Osteocyte (in vitro differentiated cells): ENCODE measurements at regions not wholly inside any gene's neighbourhood (a gene's known extent, or its start where the extent isn't known, plus 50 kb on each side); places are given as distances from the start of the nearest gene placed in this dataset.

Experiments used
- DNase-seq: peaks from one replicate; pipeline ENCODE4 v3.0.0; 2021; ENCODE audit warnings: mixed read lengths; ENCODE audit not compliant: unreplicated experiment; ENCODE audit errors: extremely low spot score
- H3K27ac Mint-ChIP-seq: one replicate; pipeline ENCODE4 v1.8.0; 2021; ENCODE audit warnings: mild to moderate bottlenecking, mixed read lengths; ENCODE audit not compliant: unreplicated experiment
- H3K27me3 Mint-ChIP-seq: one replicate; pipeline ENCODE4 v1.8.0; 2021; ENCODE audit warnings: mixed read lengths; ENCODE audit not compliant: unreplicated experiment
- H3K36me3 Mint-ChIP-seq: one replicate; pipeline ENCODE4 v1.8.0; 2021; ENCODE audit warnings: mixed read lengths; ENCODE audit not compliant: unreplicated experiment
- H3K4me1 Mint-ChIP-seq: one replicate; pipeline ENCODE4 v1.8.0; 2021; ENCODE audit warnings: mixed read lengths; ENCODE audit not compliant: unreplicated experiment
- H3K4me3 Mint-ChIP-seq: one replicate; pipeline ENCODE4 v1.8.0; 2021; ENCODE audit warnings: mild to moderate bottlenecking, moderate library complexity, mixed read lengths; ENCODE audit not compliant: unreplicated experiment
- H3K9me3 Mint-ChIP-seq: one replicate; pipeline ENCODE4 v1.8.0; 2021; ENCODE audit warnings: mixed read lengths; ENCODE audit not compliant: unreplicated experiment
- CTCF ChIP-seq: fragments of 200-600 bp; sonication (generic); IDR thresholded peaks from 2 replicates; pipeline ENCODE4 v1.5.0; 2021; ENCODE audit warnings: antibody characterized with exemption, mild to moderate bottlenecking, moderate library complexity

GRCh38 chr2:167675906-167676305 lies 571.5 kb downstream of the STK39 start:
- no peaks in the 10 kb centered on the region for H3K27me3 Mint-ChIP-seq
- DNase-seq: no peak
- peaks cover 8% of the 10 kb centered on the region for H3K9me3 Mint-ChIP-seq
- H3K27ac Mint-ChIP-seq: no peak overlapping the region
- H3K4me3 Mint-ChIP-seq: no peak overlapping the region
- TF ChIP-seq CTCF: no peak
- no peaks in the 10 kb centered on the region for H3K36me3 Mint-ChIP-seq
- H3K4me1 Mint-ChIP-seq: no peaks in the 10 kb centered on the region

- DNase-seq: no peak
- TF ChIP-seq CTCF: no peak
- Mint-ChIP-seq H3K9me3 (peaks cover 27% of the 10 kb centered on the region), H3K27ac (no peak overlapping the region), H3K27me3 (no peaks in the 10 kb centered on the region), H3K4me3 (no peak overlapping the region), H3K36me3 (no peaks in the 10 kb centered on the region), H3K4me1 (no peaks in the 10 kb centered on the region)
These were observed 576.8 kb downstream of the STK39 start for GRCh38 chr2:167670588-167670987.

DNA sequence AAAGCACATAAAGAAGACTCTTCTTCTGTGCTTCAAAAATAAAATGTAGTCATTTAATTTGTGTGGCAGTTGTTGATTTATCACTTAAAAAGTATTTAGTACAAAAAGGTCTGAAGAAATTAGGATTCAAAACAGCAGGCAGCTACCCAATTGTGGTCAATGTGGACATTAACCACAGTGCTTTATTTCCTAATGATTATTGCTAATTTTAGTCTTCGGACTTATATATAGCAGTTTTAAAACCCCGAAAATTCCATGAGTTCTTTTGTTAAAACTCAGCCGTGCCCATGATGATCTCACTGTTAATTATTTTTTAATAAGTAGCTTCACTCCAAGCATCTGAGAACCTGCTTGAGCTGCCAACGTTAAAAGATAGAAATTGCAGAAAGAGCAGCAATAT lies 594.3 kb downstream of the STK39 start:
- Mint-ChIP-seq H3K9me3 (no peaks in the 10 kb centered on the region), H3K27ac (no peak overlapping the region), H3K4me3 (no peak overlapping the region), H3K36me3 (no peaks in the 10 kb centered on the region), H3K4me1 (no peaks in the 10 kb centered on the region), H3K27me3 (no peaks in the 10 kb centered on the region)
- no peak for DNase-seq
- no peak for TF ChIP-seq CTCF

GRCh38 chr2:167652401-167652800 lies 595.0 kb downstream of the STK39 start:
- H3K27me3 Mint-ChIP-seq: no peaks in the 10 kb centered on the region
- no peaks in the 10 kb centered on the region for H3K4me1 Mint-ChIP-seq
- no peaks in the 10 kb centered on the region for H3K9me3 Mint-ChIP-seq
- DNase-seq: no peak
- no peak overlapping the region for H3K4me3 Mint-ChIP-seq
- no peaks in the 10 kb centered on the region for H3K36me3 Mint-ChIP-seq
- no peak overlapping the region for H3K27ac Mint-ChIP-seq
- no peak for TF ChIP-seq CTCF

GRCh38 chr2:167651406-167652151 lies 595.8 kb downstream of the STK39 start:
- H3K4me1 Mint-ChIP-seq: no peaks in the 10 kb centered on the region
- no peak overlapping the region for H3K4me3 Mint-ChIP-seq
- H3K36me3 Mint-ChIP-seq: no peaks in the 10 kb centered on the region
- H3K27ac Mint-ChIP-seq: no peak overlapping the region
- no peak for DNase-seq
- no peaks in the 10 kb centered on the region for H3K27me3 Mint-ChIP-seq
- TF ChIP-seq CTCF: no peak
- H3K9me3 Mint-ChIP-seq: no peaks in the 10 kb centered on the region
